Activated T-helper 1 cell treated with Interleukin-2 at 50 U/mL for 16 hours (primary cell): ENCODE measurements at regions not wholly inside any gene's neighbourhood (a gene's known extent, or its start where the extent isn't known, plus 50 kb on each side); places are given as distances from the start of the nearest gene placed in this dataset.

ENCODE experiments used
- DNase-seq: peaks from one replicate; pipeline ENCODE4 v3.0.0-alpha.2; 2020; ENCODE audit warnings: low read depth

DNA sequence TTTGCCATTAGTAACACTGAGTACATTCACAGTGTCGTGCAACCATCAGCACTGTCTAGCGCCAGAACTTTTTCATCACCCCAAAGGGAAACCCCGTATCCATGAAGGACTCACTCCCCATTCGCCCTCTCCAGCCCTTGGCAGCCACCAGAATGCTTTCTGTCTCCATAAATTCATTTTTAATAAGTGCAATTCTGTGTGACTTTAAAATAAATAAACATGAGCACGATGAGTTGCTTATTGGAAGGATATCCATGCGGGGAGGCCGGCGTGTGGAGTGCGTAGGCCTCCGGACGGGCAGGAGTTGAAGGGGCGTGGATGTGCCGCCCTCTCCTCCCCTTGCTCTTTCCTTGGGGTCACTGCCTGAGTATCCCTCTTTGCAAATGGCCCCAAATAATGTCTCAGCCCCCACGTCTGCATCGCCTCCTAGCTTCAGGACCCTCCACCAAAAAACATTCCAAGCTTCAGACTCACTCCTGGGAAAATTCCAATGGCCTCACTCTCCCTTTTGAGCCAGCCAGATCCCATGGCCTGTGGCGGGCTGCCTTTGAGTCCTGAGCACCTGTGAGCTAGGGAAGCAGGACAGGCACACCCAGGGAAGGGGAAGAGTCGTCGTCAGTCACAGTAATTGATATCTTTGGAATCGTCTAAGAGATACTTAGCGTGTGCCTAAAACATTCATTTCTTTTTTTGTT, 306.3 kb downstream of the SEC14L1 start:
- no peak for DNase-seq

DNA sequence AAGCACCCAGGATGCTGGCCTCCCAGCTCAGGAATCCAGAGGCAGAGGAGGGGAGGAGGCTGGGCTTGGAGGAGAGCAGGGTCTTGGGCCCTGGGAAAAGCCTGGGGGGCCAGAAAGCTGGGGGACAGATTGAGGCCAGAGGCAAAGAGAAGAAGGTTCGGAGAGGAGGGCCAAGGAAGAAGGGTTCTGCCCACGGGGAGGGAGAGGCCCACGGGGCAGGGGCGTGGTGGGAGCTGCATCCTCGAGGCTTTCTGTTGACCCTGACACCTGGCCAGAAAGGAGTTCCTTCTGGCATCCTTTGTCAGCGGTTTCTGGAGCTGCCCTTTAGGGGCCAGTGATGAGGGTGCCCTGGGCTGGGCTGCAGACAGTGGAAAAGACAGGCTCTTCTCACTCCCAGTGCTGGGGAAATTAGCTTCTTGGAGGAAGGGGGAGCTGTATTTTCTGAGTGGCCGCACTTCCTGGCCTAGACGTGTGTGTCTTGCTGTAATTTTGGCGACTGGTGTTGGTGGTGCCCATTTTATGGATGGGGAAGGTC, 308.7 kb downstream of the SEC14L1 start:
- no peak for DNase-seq

DNA sequence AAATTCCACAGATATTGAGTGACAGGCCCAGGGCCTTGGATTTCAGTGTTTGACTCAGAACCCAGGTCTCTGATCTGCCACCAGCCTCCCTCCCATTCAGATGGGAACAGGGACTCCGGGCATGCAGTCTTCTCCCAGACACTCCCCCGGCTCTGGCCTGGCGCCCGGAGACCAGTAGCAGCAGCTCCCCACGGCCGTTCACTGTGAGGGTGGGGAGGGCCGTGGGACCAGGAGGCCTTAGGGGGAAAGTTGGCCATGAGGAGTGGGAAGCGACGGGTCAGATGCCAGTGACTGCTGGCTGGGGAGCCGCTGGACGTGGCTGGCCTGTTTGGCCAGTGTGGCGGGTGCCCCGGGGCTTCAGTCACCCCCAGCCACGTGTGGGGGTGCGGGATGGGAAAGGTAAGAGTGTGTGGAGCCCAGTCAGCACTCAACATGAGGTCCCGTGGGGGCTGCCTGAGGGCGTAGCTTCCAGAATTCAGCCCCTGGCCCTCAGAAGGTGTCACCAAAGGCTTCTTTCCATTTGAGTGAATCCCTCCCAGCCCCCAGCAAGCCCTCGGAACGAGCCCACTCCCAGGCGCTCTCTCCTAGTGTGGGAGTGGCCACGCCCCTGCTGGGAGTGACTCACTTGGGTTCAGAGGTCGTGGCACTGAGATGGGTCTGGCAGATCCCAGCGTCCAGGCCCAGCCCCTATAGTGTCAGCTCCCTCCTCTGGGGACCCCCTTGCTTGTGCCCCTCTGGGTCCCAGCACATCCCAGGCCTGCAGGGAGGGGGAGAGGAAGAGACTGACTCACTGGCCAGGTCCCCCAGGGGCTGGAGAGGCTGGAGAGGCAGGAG, 309.4 kb downstream of the SEC14L1 start:
- no peak for DNase-seq

DNA sequence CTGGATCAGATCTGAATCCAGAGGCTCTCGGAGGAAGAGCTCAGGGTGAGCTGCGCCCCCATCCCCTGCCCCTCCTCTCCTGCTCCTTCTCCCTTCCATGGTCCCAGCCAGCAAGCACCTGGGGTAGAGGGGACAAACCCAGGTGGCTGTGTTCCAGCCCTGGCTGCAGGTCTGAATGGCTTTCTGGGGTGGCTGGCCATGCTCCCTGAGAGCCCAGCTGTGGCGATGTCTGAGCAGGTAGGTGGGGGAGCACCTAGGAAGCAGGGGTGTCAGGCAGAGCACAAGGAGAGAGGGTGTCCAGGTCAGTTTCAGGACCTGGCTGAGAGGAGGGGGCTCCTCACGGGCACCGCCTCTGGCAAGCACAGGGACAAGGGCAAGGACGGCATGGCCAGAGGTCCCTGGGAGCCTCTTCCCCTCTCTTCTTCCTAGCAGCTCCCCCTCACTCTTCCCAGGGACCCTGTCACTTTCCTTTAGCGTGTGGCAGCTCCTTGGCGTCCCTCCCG, 310.0 kb downstream of the SEC14L1 start:
- DNase-seq = no peak

DNA sequence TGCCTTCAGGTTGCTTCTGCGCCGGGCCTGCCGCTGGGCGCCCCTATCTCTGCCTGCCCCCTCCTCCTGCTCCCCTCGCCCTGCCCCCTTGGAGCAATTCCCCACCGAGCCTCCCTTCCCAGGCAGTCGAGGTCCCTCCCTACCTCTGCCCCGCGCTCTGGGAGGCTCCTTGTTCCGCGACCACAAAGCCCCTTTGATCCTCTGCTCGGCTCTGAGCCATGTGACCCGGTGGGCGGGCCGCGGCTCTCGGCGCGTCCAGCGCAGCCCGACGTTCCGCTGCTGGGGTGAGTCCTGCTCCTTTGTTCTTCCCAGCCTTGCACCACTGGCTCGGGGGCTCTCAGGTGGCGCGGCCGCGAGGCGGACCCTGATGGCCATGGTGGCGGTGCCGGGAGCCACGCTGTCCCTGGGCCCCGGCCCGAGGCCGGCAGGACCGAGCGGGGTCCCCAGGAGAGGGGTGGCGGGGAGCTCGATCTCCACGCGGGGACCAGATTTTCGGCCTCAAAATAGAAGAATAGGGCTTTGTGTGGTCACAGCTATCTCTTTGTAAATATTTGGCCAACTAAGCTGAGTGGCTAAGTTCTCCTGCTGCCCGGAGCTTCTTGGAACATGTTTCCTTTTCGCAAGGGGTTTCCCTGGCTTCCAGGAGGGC, 310.6 kb downstream of the SEC14L1 start:
- DNase-seq = peak; percentile 64

DNA sequence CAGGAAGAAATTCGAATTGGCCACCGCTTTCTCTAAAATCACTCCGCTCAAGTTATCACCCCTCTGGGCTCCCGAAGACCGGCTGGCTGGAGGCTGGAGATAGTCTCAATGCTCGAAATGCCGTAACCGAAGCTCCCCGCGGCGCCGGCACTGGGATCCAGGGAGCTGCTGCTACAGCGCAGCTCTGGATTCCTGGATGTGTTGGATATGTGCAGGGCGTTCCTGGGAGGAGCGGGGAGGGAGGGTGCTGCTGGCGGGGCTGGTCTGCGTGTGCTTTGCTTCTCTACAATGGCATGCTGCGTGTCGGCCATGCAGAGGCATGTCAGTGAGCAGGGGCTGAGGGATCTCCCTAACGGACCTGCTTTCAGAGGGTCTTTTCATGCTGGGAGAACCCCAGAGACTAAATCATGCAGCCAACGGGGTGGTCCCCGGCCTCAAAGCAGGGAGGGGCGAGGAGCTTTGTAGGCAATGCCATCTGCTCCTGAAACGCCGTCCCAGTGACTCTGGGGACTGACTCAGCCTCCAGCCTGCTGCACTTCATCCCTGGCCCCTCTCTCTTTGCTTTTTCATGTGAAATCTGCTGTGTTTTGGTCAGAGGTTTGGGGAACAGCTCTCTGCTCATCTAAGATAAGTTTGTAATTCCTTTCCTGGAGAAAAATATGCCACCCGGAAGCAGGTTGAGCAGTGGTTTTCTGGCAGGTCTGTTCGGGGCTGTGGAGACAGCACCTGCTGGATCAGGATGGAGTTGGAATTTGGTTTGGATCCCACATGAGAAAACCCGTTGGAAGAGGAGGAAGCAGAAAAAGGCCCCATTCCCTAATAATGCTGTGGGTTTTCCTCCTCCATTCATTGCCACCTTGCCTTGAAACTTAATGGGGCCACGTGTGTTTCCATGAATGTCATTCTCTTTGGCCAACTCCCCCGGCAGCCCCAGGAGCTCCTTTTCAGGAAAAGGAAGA, 311.4 kb downstream of the SEC14L1 start:
- no peak for DNase-seq

DNA sequence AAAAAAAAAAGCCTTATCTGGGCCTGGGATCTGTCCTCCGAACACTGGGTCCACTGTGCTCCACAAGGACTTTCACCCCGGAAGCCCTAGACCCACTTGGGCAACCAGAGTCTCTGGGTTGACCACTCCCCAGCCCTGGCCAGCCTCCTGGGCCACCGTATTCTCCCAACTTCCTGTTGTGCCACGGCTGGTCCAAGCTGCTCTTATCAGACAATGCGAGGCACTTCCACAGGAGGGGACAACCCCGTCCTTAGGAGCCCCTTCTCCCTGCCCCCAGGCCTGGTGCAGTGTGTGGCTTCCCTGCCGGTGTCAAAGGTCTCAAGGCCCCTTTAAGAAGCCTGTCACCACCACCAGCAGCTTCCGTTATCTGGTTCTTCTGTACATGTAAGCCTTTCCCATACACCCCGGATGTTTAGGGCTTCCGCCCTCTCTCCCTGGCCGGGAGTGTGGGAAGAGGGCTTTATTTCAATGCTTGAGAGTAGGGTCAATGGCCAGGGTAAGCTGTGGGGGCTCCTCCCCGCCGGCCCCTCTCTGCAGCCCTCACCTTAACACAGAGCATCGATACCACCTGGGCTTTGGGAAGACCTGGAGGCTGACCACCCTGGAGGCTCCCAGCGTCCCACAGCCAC, 313.0 kb downstream of the SEC14L1 start:
- no peak for DNase-seq

DNA sequence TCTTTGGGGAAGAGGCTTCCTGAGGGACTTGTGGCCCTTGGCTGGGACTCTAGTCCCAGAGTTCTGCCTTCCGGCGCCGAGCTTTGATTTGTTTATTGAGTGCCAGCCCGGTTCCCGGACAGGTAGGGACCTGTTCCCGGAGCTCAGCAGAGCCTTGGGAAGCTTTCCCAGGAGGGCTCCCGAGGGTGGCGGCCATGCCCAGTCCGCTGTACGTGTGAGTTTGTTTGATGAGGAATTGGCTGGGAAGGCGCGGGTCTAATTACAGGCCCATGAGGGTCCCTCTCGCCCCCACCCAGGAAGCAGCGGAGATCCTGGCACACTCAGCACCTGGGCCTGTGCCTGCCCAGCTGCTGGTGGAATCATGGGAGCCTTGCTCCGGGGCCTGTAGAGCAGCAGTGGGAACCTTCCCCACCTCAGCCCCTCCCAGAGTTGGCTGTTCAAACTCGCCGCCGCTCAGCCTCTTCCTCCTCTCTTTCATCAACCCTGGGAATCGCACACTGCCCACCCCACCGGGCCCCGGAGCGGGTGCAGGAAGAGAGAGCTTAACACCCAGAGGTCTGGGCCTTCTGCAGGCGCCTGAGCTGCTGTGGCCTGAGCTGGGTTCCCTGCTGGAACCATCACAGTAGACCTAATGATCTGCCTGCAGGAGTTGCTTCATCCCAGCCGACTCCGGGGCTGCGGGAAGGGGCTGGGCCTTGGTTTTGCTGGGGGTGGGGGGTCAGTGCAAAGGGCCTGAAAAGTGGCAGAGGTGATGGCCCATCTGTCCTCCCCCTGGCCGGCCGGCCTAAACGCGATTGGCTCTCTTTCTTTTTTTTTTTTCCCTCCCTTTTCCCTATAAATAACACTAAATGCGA, 313.7 kb downstream of the SEC14L1 start:
- DNase-seq = no peak

DNA sequence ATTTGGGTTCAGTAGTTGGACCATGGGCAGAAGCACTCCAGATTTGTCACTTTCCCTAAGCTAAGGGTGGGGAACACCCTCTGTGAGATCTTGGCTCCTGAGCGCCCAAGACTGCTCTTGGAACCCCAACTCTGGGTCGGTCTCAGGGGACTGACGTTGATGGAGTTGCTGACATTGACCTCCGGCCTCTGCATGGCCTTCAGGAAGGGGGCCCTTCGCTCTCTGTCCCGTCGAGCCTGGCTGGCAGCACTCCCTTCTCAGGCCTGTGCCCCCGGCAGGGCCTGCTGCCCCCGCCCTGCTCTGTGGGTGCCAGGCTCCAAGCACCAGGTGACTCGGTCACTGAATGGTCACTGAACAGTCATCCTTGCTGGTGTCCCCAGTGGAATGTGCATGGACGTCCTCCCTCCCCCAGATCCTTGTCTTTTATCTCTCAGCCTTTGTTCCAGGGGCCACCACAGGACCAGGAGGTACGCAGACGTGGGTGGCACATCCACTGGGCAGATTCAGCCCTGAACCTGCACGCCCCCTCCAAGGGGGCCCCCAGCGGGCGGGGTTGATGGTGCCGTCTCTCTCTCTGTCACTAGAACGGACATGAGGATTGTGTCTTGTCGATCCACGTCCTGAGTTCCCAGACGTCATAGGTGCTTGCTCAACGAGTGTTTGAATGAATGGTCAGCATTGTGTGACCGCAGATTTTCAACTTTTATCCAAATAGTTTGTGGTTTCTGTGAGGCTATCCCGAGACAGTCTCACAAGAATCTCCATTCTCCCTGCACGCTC, 314.5 kb downstream of the SEC14L1 start:
- DNase-seq = no peak

DNA sequence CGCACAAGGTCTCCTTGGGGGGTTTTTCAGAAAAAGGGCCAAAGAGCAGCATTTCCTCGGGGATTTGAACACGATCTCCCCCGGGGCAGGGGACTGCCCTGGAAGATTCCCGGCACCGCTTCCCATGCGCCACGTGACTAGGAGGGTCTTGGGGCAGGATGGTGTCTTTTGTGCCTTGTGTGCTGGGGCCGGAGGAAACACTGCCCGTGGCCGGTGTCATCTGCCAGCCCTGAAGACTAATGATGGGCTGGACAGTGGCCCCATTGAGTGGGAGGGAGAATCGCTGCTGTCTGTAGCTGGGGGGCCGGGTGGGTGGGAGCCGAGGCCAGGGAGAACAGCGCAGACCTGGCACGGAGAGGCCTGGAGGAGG, 315.1 kb downstream of the SEC14L1 start:
- DNase-seq = no peak

DNA sequence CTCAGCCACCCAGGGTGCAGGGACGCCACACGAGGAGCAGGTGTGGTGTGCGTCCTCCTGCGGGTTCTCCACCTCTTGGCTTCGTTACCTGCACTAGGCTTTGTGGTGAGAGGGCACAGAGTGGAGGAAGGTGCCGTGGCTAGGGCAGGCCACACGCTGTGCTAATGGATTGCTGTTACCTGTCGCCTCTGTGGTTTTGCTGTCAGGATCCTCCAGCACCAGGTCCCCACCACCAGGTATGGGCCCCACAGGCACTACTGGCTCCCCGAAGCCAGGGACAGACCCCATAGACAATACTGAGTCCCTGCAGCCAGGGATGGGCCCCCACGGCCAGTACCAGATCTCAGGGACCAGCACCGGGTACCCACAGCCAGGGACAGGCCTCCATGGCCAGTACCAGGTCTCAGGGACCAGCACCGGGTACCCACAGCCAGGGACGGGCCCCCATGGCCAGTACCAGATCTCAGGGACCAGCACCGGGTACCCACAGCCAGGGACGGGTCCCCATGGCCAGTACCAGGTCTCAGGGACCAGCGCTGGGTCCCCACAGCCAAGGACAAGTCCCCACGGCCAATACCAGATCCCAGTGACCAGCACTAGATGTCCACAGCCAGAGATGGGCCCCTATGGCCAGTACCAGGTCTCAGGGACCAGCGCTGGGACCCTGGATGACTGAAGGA, 315.6 kb downstream of the SEC14L1 start:
- no peak for DNase-seq

DNA sequence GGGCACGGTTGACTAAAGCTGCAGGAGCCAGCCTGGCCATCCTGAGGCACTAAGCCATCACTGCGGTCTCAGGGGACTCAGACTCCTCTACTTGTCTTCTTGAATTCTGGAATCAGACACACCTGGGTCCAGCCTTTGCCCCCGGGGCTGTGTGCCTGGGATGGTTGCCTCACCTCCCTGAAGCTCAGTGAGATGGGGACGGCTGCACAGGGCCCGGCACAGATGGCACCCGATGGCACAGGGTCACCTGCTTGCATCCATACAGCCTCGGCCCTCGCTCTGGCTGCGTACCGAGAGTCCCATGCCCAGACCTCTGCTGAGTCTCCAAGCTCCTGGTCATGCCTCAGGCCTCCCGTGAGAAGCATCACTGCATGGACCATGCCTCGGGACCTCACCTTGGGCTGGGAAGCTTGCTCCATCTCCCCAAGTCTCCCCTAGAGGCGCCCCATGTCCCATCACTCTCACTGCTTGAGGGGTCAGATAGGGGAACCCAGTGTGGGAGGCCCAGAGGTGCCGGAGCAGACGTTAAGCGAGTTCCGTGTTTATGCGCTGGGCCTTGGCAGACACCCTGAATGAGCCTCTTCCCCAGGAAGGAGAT, 316.3 kb downstream of the SEC14L1 start:
- no peak for DNase-seq

DNA sequence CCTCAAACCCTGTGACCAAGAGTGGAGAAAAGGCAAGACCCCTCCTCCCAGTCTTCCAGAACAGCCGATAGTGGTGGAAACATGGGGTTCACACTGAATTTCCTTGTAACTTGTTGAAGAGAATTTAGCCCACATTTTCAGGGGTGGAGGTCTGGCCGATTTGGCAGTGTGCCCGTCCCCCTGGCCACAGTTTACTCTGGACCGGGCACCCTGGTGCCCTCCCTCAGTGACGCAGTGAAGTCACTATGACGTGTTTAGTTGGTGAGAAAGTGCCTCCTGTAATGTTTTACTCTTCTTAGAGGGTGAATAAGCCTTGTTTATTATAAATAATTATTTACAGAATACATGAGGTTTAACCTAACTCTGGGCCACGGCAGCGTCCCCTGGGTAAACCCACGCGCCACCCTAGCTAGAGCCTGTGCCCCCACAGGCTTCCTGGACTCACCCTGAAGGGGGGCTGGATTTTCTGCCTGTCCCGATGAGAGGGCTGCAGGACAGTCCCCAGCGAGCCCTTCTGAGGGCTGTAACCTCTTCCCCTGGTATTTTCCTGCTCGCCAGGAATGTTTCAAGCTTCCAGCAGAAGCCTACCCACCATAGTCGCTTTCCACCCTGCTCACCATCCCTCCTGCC, 316.9 kb downstream of the SEC14L1 start:
- DNase-seq = no peak

DNA sequence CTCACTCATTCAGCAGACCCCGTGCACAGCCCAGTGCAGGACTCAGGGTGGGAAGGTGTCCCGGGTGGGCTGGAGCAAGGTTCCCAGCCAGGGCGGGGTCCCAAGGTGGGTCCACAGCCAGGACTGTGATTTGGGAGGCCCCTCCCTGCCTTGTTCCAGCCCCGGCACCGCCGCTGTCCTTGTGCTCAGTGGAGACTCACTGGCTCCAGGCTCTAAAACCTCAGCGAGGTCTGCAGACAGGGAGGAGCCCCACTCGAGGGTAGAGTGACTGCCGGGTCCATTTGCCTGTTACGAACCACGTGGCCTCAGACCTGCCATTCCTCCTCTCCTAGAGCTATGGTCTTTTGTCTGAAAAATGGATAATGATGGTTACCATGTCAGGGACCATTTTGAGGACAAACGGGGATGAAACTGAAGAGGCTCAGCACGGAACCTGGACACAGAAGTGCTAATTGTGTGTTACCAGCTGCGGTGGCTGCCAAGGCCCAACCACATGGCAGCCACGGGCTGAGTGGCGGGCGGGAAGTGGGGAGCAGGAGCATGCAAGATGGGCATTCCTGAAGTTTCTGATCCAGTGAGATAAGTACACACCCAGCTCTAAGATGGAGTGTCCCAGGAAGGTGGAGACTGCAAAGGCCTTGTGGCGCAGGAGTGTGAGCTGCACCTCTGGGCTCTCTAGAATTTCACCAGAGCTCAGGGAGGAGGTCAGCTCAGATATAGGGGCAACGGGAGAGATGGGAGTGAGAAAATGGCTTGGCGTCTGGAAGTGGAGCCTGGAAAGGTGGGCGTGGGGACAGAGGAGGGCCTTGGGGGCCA, 317.6 kb downstream of the SEC14L1 start:
- no peak for DNase-seq

DNA sequence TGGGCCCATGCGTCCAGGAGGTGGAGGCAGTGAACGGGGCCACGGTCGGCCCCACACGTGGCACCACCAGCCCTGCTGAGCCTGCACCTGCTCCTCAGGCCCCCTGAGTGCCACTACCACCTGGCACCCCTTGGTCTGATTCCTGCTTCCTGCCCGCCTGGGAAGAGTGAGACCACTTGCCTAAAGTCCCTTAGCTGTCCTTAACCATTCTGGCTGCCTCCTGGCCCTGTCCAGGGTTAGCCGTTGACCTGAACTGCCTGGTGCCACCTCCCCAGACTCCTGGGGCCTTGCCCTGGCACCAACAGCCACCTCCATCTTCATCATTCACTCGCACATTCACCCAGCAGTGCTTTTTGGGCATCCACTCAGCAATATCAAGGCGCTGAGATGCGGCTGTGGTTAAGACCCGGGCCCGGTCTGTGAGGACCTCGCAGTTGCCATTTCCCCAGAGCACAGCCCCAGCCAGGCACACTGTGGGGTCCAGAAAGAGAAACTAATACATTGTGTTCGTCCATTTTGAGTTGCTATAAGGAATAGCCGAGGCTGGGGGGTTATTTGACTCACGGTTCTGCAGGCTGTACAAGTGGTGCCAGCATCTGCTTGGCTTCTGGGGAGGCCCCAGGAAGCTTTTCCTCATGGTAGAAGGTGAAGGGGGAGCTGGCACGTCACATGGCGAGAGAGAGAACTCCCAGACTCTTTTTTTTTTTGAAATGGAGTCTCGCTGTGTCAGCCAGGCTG, 318.4 kb downstream of the SEC14L1 start:
- no peak for DNase-seq

DNA sequence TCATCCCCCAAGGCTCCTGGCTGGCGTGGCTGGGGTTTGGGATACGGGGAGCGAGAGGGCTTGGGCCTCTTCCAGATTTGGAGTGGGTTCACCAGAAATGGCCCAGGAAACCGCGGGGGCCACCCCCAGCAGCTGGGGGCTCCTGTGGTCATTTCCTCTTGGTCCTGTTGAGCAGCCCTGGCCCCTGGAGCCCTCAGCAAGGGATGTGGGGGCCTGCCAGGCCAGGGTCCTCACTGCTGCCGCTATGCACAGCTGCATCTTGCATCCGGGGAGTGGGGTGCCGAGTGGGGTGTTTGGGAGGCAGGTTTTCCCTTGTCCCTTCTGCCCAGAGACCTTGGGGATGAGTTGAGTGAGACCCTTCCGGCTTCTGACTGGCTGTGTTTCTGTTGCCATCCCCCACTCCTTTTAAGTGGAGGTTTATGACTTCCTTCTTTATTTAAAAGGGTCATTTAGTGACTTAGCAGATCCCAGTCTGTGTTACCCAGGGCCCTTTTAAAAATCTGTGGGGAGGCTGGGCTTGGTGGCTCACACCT, 319.8 kb downstream of the SEC14L1 start:
- DNase-seq = no peak
